ENCODE measurements at regions not wholly inside any gene's neighbourhood (a gene's known extent, or its start where the extent isn't known, plus 50 kb on each side); places are given as distances from the start of the nearest gene placed in this dataset.

- no peak for DNase-seq
These were observed 51.3 kb downstream of the OR10H4 start for GRCh38 chr19:16000024-16000663.

GRCh38 chr19:16001481-16002312 lies 52.9 kb downstream of the OR10H4 start:
- peak; percentile 42 for DNase-seq

GRCh38 chr19:16002406-16003384 lies 53.9 kb downstream of the OR10H4 start:
- no peak for DNase-seq

GRCh38 chr19:16003391-16003790 lies 54.6 kb downstream of the OR10H4 start:
- DNase-seq = no peak

GRCh38 chr19:16005925-16006324 lies 57.1 kb downstream of the OR10H4 start:
- no peak for DNase-seq

- DNase-seq = no peak
These were observed 63.7 kb upstream of the TPM4 start for GRCh38 chr19:16012552-16012951.

GRCh38 chr19:16013181-16013850 lies 63.0 kb upstream of the TPM4 start:
- no peak for DNase-seq

GRCh38 chr19:16013851-16014840 lies 62.1 kb upstream of the TPM4 start:
- no peak for DNase-seq

GRCh38 chr19:16014923-16015804 lies 61.1 kb upstream of the TPM4 start:
- no peak for DNase-seq

GRCh38 chr19:16015805-16016173 lies 60.5 kb upstream of the TPM4 start:
- DNase-seq = no peak

GRCh38 chr19:16016226-16017137 lies 59.8 kb upstream of the TPM4 start:
- DNase-seq = no peak

- no peak for DNase-seq
These were observed 59.2 kb upstream of the TPM4 start for GRCh38 chr19:16017138-16017490.

GRCh38 chr19:16018106-16018755 lies 58.1 kb upstream of the TPM4 start:
- no peak for DNase-seq

GRCh38 chr19:16018801-16019551 lies 57.3 kb upstream of the TPM4 start:
- no peak for DNase-seq

GRCh38 chr19:16019691-16020448 lies 56.4 kb upstream of the TPM4 start:
- no peak for DNase-seq

- no peak for DNase-seq
These were observed 54.5 kb upstream of the TPM4 start for GRCh38 chr19:16021796-16022195.

GRCh38 chr19:16022251-16022650 lies 54.0 kb upstream of the TPM4 start:
- DNase-seq = no peak
